Stimulated activated CD8-positive, alpha-beta memory T cell treated with anti-CD3 and anti-CD28 coated beads, Interleukin-15, amount 100 ng/mL, for 48 hours (primary cell): ENCODE measurements at regions not wholly inside any gene's neighbourhood (a gene's known extent, or its start where the extent isn't known, plus 50 kb on each side); places are given as distances from the start of the nearest gene placed in this dataset.

Experiments used
- DNase-seq, 2 donors: peaks; one replicate each; pipeline ENCODE4 v3.0.0-alpha.2; 2020; ENCODE audit warnings: low read depth in 2 of 2

DNA sequence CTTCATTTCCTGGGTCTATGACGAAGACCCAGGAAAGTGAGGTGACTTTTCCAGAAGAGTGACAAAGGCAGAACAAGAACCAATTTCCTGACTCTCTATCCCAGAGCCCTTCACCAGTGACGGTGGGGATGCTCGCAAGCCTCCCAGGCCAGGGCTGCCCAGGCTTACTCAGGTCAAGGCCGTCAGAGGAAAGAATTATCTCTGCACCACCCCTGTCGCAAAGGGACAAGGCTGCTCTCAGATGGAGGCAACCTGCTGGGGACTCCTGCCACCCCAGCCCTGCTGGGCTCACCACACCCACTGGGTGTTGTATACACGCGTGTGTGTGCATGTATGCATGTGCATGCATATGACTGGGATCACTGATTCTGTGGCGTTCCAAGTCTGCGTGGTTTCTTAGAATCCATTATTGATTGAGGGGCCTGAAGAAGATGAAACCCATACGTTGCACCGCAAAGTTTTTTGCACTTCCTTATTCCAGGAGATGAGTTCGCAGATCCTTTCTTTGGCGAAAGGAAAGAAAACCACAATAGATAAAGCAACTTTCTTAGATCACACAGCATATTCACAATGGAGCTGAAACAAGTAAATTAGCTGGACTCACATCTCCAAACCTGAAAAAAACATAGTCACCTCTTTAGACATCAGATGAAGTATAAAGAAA, 255.8 kb downstream of the RHOU start:
- DNase-seq: no peak

DNA sequence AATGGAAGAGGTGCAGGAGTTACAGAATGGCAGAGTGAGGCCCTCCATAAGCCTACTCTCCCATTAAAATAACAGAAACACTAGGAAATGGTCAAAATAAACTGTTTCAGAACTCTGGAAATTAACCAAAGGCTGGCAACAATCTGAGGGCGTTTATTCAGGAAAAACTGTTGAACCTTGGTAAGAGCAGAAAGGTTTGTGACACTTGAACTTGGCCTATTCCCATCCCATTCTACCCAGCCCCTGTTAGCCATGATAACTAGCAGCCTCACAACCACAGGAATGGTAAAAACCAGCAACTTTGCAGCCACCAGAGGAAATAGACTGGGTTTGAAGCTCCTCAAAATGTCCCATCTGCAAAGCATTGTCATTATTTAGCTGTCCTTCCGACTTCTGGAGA, 256.8 kb downstream of the RHOU start:
- DNase-seq: no peak

DNA sequence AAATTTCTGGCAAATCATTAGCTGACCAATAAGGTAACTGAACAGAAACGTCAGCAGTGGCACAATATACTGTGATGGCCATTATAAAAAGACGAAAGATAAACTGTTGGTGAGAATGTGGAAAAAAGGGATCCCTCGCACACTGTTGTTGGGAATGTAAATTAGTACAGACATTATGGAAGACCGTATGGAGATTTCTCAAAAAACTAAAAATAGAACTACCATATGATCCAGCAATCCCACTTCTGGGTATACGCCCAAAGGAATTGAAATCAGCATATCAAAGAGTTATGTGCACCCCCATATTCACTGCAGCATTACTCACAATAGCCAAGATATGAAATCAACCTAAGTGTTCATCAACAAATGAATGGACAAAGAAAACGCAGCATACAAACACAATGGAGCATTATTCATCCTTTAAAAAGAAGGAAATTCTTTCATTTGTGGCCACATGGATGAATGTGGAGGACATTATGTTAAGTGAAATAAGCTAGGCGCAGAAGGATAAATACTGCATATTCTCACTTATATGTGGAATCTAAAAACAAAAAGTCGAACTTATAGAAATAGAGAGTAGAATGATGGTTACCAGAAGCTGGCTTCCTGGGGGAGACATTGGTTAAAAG, 257.7 kb downstream of the RHOU start:
- DNase-seq: no peak

DNA sequence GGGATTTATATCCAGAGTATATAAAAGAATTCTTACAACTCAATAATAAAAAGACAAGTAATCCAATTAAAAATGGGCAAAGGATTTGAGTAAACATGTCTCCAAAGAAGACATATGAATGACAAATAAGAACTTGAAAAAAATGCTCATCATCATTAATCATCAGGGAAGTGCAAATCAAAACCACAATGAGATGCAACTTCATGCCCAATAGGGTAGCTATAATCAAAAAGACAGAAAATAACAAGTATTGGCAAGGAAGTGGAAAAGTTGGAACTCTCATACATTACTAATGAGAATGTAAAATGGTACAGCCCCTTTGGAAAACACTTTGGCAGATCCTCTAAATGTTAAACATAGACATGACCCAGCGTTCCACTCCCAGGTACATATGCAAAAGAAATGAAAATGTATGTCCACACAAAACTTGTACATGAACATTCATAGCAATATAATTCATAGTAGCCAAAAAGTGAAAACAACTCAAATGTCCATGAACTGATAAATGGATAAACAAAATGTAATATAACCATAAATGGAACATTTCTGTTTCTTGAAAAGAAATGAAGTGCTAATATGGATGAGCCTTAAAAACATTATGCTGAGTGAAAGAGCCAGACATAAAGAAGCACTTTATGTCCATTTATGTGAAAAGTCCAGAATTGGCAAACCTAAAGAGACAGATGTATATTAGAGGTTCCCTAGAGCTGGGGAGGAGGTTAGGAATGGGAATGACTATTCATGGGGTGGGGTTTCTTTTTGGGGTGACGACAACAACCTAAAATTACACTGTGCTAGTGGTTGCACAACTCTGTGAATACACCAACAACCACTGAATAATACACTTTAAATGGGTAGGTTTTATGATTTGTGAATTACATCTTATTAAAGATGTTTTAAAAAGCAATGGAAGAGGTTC, 259.7 kb downstream of the RHOU start:
- no peak for DNase-seq

DNA sequence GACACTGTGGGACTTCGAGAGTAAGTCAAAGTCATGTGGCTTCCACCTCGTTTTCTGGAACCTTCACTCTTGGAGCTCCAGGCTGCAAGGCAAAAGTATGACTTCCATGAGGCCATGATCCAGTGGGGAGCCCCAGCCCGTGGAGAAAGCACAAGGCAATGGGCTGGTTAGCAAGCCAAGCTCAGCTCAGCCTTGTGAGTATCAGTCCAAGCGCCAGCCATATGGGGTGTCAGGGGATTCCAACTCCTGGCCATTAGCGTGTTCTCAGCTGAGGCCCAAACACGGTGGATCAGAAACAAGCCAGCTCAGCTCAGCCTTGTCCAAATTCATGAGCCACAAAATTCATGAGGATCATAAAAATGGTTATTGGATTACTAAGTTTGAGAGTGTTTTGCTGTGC, 261.0 kb downstream of the RHOU start:
- DNase-seq: no peak

DNA sequence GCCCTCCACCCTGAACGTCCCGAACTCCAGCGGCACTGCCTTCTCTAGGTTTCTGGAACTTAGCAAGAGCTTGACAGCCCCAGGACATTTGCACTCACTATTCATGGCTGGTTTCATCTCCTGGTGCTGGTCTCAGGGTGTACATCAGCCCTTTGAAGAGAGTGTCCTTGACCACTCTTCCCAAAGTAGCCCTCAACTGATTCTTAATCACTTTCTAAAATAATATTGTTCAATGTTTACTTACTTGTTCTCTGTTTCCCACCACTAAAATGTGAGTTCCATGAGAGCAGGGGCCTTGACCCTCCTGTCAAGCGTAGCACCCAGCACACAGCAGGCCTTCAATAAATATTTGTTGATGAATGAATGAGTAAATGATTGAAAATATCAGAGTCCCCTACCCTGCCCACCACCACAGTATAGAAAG, 262.5 kb downstream of the RHOU start:
- DNase-seq: no peak

DNA sequence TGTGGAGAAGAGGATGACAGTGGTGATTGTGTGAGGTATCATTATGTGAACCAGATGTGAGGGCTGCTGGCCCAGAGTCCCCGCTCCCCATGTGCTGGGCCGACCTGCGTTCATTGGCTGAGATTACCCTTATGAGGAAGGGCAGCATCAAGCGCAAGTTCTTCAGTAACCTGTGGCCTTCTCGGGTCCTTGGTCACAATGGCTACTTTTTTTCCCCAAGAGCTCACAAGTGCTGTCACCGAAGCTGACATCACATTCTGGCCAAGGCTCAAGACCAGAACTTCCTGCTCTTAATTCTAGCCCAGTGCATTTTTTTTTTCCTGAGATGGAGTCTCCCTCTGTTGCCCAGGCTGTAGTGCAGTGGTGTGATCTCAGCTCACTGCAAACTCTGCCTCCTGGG, 262.9 kb downstream of the RHOU start:
- no peak for DNase-seq

DNA sequence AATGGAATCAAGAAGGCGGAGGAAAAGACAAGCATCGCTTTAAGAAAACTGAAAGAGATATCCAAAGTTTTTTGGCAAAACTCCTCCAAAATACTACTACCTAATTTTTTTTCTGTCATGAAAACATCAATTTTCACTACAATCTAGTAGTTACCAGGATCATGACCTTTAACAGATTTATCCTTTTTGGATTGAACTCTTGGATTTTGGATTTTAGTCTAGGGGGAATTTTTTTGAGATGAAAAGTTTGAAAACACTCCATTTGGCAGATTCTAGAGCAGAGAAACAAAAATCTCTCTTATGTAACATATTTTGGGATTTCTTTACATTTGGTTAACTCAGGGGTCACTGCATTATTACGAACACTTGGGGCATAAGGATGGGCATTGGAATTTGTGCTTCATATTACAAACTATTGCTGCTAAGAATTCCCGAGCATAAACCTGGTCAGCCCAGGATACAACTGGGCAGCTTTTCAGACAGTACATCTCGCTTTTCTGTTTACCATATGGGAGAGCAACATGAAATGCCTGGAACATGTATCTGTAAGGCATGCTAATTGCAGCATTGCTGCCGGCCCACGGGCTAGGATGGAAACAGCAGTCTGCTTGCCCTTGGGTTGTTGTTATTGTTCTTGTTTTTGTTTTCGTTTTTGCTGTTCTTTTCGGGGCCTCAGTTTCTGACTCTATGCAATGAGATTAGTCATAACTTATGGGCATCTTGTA, 264.3 kb downstream of the RHOU start:
- DNase-seq: no peak

DNA sequence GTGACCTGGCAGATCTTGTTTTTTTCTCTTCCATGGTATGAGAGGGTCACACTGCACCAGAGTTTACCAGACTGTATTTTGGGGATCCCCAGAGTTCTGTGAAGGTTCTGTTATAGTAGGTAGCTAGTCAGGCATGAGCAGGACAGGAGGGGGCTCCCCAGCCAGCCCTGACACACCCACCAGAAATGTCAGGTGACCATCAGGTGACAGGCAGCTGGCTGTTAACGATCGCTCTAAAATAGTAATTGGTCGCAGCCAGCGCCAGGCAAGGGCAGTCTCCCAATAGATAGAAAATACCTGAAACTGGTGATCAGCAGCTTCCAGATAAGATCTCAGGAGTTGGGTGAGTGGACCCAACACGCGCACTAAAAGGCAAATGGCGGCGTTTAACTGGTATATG, 264.9 kb downstream of the RHOU start:
- no peak for DNase-seq

DNA sequence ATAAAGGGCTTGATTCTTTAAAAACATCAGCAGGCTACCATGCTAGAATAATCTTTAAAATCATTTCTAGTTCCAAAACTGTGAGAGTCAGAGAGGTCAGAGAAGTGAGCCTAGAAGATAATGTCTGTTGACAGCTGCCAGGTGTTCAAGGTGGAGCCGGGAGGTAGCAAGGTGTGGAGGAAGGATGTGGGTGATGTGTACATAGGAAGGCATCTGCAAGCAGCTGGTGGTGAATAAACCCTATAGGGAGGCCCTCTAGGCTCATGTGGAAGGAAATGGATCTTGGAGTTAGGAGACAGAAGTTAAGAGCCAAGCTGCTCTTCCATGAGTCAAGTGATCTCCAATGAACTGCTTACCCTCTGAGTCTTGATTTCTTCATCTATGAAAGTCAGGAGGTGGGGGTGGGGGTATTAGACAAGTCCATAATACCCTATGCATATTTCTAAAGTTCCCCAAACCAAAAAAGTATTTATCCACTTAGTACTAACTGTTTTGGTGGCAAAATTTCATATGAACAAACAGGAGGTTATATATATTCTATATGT, 266.3 kb downstream of the RHOU start:
- DNase-seq: no peak

DNA sequence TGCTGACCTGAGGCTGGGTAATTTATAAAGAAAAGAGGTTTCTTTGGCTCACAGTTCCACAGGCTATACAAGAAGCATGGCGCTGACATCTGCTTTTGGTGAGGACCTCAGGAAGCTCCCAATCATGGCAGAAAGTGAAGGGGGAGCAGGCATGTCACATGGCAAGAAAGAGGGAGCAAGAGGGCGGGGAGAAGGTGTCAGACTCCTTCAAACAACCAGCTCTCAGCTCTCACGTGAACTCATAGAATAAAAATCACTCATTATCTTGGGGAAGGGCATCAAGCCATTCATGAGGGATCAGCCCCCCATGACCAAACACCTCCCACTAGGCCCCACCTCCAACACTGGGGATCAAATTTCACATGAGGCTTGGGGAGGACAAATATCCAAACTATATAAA, 266.8 kb downstream of the RHOU start:
- DNase-seq: no peak

DNA sequence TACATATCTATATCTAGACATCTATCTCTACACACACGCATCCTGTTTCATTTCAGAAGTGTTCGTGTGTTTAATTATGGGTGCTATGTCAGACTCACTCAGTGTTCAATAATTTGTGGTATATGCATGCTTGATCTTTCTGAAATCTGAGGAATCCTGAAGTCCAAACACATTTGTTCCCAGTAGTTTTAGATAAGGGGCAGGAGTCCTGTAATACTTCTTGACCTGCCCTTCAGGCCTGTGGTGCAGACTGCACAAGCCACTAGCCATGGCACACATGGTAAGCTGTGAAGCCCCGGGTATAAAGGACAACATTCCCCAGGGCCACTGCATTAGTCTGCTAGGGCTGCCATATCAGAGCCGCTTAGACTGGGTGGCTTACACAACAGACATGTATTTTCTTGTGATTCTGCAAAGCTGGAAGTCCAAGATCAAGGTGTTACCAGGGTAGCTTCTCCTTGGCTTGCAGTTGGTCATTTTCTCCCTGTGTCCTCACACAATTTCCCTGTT, 267.2 kb downstream of the RHOU start:
- DNase-seq: no peak

DNA sequence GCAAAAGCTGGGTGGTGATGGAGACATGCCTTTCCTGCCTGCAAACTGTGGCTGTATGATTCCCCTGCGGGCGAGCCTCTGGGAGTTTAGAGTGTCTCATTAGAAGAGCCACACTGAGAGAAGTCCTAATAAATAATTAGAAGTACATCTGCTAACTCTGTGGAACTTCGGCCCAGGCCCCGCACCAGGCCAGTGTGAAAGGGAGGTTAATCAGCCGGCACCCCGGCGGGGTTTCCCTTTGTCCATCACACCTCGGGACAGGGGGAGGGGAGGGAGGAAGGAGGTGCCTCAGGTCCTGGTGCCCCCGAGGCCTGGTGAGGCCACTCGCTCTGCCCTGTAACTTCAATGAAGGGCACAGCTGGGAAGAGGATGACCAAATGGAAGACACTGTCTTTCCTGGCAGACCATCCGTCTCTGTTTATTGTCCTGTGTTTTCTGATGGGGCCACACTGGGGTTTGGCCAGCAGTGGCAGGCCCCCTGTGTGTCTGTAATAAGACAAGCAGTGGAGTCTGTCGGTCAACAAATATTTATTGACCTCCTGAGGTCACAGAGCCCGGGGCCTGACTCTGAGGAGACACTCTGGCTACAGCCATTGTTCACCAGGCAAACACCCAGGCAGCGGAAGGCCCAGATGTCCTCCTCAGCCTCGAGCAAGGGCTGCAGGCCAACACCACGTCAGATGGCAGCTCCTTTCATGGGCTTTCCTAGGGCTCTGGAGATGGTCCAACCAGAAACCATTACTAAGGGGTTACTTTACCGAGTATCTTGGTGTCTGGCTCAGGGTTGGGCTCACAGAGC, 267.5 kb upstream of the RAB4A start:
- DNase-seq: no peak

DNA sequence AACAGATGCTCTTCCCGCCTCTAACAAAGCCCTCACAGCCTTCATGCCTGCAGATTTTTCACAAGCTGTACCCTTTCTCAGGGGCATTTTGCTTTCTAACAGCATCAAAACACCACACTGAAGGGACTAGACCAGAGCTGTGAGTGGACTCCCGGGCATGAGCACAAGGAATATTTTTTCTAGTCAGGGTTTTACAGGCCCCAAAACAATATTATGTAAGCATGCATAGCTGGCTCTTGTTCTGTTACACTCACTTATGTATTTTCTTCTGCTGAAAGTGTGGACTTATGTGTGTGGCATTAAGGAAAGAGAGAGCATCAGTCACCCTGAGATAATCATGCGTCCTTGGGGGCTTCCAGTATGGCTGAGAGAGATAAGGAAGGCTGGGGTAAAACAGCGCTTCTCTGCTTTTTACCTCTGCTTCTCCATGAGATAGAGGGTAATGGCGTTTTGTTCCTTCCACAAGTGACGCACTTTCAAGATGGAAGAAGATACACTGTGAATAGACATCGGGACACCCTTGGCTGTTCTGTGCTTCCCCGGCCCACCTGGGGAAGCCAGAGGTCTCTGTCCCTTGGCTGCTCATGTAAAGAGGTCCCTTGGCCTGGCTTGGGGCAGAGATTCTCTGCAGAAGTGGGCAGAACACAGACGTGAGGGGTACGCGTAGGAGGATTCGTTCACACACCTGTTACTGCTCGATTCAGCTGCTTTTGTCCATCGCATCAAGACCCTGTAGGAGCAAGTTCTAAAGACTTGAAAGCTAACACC, 266.7 kb upstream of the RAB4A start:
- no peak for DNase-seq

DNA sequence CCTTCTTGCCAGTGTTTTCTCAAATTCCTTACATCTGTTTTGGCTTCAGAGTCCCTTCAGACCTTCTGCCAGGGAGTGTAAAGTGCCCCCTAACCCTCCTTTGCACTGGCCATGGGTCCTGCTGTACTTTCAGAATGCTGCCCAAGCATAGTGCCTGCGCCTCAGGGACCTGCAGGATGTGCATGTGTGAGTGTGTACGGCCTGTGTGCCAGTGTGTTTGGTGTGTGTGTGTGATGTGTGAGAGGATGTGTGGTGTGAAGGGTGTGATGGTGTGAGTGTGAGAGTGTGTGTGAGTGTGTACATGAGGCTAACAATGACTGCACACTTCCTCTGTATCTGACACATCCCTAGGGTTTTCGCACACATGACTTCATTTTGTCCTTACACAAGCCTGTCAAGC, 265.8 kb upstream of the RAB4A start:
- no peak for DNase-seq

DNA sequence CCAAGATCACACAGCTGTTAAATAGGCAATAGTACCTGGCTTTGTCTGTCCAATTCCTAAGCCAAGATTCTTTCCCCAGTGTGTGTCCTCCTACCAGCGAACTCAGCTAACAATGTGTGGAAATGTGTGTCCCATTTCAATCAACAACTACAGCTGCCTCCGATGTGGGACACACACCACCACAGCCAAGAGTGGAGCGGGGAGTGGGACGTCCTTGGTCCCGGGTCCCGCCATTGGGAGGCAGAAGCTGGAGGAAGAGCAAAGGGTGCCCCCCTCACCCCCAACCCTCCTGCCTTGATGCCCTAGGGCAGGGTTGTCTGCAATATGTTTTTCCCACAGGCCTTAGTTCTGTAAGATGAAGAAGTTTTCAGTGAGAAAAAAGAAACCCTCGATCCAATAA, 265.4 kb upstream of the RAB4A start:
- DNase-seq: no peak

DNA sequence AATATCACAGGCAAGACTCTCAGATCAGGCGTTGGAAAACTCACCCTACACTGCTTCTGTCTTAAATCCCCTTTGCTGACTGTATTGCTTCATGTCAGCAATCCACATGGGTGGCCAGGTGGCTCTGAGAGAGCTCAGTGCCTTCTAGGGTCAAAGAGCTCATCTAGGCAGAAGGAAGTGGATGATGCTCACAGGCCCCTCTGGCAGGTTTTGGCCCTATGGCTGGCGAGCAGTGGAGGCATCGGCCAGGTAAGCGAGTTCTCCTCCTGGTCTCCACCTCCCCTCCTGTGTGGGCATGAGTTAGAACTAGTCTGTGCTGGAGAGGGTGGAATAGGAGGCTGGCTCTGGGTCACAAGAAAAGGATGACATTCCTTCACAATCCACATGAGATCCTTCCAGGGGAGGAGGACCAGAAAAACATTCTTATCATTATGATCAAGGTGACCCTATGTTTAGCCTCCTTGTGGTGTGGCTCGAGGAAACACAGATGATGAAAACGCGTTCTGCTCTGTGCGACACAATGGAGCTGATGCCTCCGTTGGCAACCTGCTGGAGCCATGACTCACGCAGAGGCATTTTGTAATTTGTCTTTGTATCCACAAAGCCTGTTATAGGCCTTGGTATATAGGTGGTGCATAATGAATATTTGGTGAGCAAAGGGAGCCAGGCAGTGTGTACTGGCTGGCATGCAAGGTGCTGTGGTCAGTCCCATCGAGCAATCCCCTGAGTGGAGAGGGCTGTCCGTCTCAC, 264.6 kb upstream of the RAB4A start:
- DNase-seq: no peak

DNA sequence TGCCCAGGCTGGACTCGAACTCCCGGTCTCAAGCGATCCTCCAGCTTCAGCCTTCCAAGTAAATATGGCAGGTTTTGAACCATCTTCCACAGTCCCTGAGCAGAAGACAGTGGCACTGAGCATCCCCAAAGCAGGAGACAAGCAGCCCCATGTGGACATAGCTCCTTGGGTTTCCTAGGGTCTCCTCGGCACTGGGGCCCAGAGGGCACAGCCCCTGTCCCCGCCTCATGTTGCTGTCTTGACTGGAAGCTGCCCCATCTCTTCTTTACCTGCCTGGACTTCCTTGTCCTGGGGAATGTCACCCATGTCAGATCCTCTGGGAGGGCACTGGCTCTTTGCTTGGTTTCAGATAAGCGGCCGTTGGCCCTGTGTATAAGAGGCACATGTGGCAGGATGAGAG, 263.7 kb upstream of the RAB4A start:
- DNase-seq: no peak

DNA sequence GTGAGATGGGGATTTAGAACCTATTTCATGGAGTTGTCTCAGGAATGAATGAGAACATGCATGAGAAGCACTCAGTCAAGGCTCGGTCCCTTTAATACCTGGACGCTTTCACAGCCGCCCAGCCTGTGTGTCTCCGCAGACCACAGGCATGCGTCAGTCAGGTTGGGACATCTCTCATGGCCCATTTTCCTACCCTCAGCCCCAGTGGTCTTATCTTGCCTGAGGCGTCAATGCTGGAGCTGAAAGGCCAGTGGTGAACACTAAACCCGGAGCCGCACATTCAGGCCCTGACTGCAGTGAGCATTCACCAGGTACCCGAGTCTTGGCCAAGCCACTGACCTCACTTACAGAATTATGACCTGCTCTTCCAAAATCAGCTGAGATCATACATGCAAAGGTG, 263.2 kb upstream of the RAB4A start:
- DNase-seq: no peak
